OCI-LY7 (cell line): ENCODE measurements at regions not wholly inside any gene's neighbourhood (a gene's known extent, or its start where the extent isn't known, plus 50 kb on each side); places are given as distances from the start of the nearest gene placed in this dataset.

Experiments
- EZH2phosphoT487 ChIP-seq: fragments of 200-600 bp; sonication (generic); IDR thresholded peaks from 2 replicates; pipeline ENCODE4 v1.6.1; 2018; ENCODE audit warnings: low read depth, borderline replicate concordance, mild to moderate bottlenecking, mixed run types, antibody characterized with exemption, low read length, moderate library complexity, mixed read lengths
- TF ChIP-seq, protein P1 (sequence below): fragments of 200-600 bp; sonication (generic); conservative IDR thresholded peaks from 2 replicates; pipeline ENCODE4 v1.5.1; 2014; ENCODE audit warnings: mild to moderate bottlenecking, antibody characterized with exemption, low read length, moderate library complexity, mixed read lengths

DNA sequence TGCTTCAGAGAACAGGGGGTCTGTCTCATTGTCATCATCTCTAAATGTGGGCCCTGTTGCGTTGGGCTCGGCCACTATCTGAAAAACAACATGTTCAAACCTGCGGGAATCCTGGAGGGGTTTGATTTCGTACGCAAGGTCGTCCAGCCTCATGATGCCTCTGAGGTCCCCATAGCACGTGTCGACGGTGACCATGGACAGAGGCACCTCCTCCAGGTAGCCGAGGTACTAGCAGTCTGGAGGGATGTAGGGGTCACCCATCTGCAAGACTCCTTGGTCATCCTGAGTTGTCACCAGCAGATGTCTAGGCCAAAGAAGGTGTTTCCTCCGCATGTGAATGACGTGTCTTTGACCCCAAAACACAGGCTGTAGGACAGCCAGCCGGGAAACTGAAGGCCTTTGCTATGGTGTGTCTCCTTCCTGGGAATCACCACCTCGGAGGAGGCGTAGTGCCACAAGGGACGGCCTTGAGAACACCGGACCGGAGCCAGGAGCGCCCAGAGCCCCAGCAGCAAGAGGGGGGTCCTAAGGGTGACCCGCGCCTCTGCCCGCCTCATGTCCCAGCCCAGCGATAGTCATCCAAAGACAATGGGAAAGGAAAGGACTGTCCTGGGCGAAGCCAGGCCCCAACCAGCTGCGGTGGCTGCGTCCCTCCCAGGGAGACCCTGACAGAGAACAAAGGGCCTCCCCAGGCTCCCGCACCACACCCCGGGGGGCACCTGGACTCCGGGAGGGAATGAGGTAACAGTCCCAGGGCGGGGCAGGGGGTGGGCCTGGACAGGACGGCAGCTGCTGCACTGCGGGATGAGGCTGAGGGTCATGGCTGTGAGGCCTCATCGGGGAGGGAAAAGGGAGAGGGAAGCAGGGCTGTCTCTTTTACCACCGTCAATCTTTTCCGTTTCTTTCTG lies 445.5 kb downstream of the TMEM121 start:
- TF ChIP-seq, protein P1, sequence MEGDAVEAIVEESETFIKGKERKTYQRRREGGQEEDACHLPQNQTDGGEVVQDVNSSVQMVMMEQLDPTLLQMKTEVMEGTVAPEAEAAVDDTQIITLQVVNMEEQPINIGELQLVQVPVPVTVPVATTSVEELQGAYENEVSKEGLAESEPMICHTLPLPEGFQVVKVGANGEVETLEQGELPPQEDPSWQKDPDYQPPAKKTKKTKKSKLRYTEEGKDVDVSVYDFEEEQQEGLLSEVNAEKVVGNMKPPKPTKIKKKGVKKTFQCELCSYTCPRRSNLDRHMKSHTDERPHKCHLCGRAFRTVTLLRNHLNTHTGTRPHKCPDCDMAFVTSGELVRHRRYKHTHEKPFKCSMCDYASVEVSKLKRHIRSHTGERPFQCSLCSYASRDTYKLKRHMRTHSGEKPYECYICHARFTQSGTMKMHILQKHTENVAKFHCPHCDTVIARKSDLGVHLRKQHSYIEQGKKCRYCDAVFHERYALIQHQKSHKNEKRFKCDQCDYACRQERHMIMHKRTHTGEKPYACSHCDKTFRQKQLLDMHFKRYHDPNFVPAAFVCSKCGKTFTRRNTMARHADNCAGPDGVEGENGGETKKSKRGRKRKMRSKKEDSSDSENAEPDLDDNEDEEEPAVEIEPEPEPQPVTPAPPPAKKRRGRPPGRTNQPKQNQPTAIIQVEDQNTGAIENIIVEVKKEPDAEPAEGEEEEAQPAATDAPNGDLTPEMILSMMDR: no peak
- no peak for TF ChIP-seq EZH2phosphoT487
